ENCODE measurements at regions not wholly inside any gene's neighbourhood (a gene's known extent, or its start where the extent isn't known, plus 50 kb on each side); places are given as distances from the start of the nearest gene placed in this dataset.
"Not testable (repeated sequence)": the region's sequence is repeated elsewhere in the genome, so short reads cannot be mapped to it uniquely, and the experiment has no call there.

DNA sequence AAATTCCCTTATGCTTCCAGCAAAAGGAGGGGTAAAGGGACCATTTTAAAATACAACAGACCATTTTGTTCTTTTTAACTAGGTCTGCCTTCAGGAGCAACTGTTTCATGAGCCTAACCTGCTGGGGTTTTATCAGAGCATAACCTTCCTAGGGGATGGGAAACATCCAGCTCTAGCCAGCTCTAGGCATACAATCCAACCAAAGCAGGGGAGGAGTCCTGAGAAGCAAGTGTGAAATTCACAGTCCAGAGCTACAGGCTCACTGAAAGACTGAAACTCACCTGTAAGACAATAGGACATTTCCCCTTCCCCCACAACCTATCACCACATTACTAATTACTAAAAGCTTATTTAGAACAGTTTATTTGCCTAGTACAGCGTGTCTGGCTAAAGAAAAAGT, 1296.6 kb upstream of the DDX18 start:
- TF ChIP-seq, protein P1, sequence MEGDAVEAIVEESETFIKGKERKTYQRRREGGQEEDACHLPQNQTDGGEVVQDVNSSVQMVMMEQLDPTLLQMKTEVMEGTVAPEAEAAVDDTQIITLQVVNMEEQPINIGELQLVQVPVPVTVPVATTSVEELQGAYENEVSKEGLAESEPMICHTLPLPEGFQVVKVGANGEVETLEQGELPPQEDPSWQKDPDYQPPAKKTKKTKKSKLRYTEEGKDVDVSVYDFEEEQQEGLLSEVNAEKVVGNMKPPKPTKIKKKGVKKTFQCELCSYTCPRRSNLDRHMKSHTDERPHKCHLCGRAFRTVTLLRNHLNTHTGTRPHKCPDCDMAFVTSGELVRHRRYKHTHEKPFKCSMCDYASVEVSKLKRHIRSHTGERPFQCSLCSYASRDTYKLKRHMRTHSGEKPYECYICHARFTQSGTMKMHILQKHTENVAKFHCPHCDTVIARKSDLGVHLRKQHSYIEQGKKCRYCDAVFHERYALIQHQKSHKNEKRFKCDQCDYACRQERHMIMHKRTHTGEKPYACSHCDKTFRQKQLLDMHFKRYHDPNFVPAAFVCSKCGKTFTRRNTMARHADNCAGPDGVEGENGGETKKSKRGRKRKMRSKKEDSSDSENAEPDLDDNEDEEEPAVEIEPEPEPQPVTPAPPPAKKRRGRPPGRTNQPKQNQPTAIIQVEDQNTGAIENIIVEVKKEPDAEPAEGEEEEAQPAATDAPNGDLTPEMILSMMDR (IDR thresholded peaks at IDR 0.05; ENCODE audit: insufficient read depth, low read depth, low read length), result no peak
- no peak for DNase-seq (ENCODE audit: low read depth)

GRCh38 chr2:116537811-116538210, 1276.7 kb upstream of the DDX18 start:
- DNase-seq (ENCODE audit: low read depth), result no peak
- TF ChIP-seq, protein P1 (IDR thresholded peaks at IDR 0.05; ENCODE audit: insufficient read depth, low read depth, low read length), result no peak
- no peak overlapping the region for H3K4me3 ChIP-seq (ENCODE audit: low read depth, low read length)

More for the DNA sequence above, 1296.6 kb upstream of the DDX18 start:
- H3K4me3 ChIP-seq (ENCODE audit: low read depth, low read length), result no peak overlapping the region

GRCh38 chr2:116545286-116546068, 1269.0 kb upstream of the DDX18 start:
- H3K4me3 ChIP-seq (ENCODE audit: low read depth, low read length), result no peak overlapping the region
- no peak for DNase-seq (ENCODE audit: low read depth)
- TF ChIP-seq, protein P1 (IDR thresholded peaks at IDR 0.05; ENCODE audit: insufficient read depth, low read depth, low read length), result no peak

- DNase-seq (ENCODE audit: low read depth); H3K4me3 ChIP-seq (ENCODE audit: low read depth, low read length): not testable (repeated sequence)
These were observed 1261.6 kb upstream of the DDX18 start for GRCh38 chr2:116552738-116553419.

DNA sequence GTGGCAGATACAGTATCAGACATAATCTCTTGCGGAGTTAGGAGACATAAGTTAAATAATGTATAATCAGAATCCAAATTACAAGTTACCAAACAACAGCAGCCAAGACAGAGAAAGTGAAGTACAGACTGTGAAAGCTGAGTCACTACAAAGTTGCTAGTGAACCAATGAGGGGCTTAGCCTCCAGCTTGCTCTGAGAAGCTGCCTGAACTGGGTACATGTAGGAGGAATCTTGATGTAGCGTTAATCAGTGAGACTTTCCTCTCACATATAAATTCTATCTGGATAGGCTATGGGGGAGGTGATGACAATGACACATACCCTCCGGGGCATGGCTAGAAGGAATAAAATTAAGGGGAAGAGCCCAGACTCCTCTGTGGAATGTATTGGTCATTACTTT, 1234.3 kb upstream of the DDX18 start:
- DNase-seq (ENCODE audit: low read depth), result no peak
- no peak overlapping the region for H3K4me3 ChIP-seq (ENCODE audit: low read depth, low read length)
- TF ChIP-seq, protein P1 (IDR thresholded peaks at IDR 0.05; ENCODE audit: insufficient read depth, low read depth, low read length), result no peak

DNA sequence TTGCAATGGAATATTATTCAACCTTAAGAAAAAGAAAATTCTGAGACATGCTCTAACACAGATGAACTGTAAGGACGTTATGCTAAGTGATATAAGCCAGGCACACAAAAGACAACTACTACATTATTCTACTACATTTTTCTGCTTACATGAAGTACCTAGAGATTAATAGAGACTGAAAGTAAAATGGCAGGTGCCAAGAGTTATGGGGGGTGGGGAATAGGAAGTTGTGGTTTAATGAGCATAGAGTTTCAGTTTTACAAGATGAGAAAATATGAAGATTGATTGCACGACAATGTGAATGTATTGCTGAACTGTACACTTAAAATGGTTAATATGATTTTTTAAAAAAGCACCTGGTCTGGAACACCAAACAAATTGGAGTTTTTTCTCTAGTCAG, 1231.6 kb upstream of the DDX18 start:
- H3K4me3 ChIP-seq (ENCODE audit: low read depth, low read length), result no peak overlapping the region
- TF ChIP-seq, protein P1 (IDR thresholded peaks at IDR 0.05; ENCODE audit: insufficient read depth, low read depth, low read length), result no peak
- DNase-seq (ENCODE audit: low read depth), result no peak

DNA sequence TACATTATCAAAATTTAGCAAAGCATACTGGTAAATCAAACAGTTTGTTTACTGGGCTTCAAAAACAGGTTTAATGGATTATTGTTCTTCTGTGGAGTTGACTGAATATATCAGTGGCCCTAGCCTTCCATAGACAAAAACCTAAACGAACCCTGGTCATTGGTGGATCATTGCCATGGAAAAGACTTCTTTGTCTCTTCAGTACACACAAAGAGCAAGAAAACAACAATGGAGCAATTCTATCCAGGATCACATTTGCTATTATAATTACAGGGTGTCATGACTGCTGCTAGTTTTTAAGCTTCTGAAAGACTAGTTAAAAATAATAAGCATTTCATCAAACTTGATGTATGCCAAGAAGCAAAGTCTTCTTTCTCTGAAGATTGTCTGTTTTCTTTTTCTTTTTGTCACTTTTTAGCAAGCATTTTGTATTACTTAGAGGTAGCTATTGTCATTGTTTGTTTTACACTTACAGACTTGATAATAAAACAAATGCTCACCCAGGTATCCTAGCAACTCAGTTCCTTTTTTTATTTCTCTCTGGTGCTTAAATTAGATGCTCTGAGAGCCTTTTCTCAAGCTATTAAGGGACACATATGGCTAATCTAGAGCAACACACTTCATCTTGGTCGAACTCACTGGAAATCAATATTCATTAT, 1228.7 kb upstream of the DDX18 start:
- TF ChIP-seq, protein P1 (IDR thresholded peaks at IDR 0.05; ENCODE audit: insufficient read depth, low read depth, low read length), result no peak

More for the DNA sequence above, 1228.7 kb upstream of the DDX18 start:
- H3K4me3 ChIP-seq (ENCODE audit: low read depth, low read length), result no peak overlapping the region
- no peak for DNase-seq (ENCODE audit: low read depth)

Measured in fibroblast of villous mesenchyme (primary cell).